H1 (cell line): ENCODE measurements at regions not wholly inside any gene's neighbourhood (a gene's known extent, or its start where the extent isn't known, plus 50 kb on each side); places are given as distances from the start of the nearest gene placed in this dataset.

Source experiments
- CTCF ChIA-PET: fragments of 300-600 bp; sonication (Branson Sonifier 250); formaldehyde crosslinking; loops from one replicate; lab custom pipeline; 2021; ENCODE audit not compliant: partially characterized antibody; lab: Charles Lee
- POLR2A ChIA-PET: fragments of 300-600 bp; sonication (Branson Sonifier 250); formaldehyde crosslinking; loops from one replicate; lab custom pipeline; 2021; ENCODE audit warnings: inconsistent platforms; ENCODE audit not compliant: partially characterized antibody; lab: Charles Lee
- DNase-seq, 2 experiments: peaks; one replicate each; pipeline versions ENCODE4 v3.0.0 to v3.0.0-alpha.2; 2010 to 2022; ENCODE audit warnings: low spot score in 2 of 2, low read depth in 1 of 2, mixed read lengths in 1 of 2
- FAIRE-seq: peaks from 2 replicates; lab custom pipeline; 2011; peaks lifted over from hg19 to GRCh38; lab: Jason Lieb, UNC
- H2AFZ ChIP-seq: 2 replicates; pipeline ENCODE4 v1.8.1; 2012; ENCODE audit warnings: low read length, inconsistent platforms
- H2AK5ac ChIP-seq: 2 replicates; pipeline ENCODE4 v1.6.1; 2013; ENCODE audit warnings: low read depth, low read length
- H2BK120ac ChIP-seq: replicated peaks from 2 replicates; pipeline ENCODE3; 2013; ENCODE audit warnings: low read depth, low read length, inconsistent platforms
- H2BK12ac ChIP-seq: 2 replicates; pipeline ENCODE4 v1.6.1; 2013; ENCODE audit warnings: low read depth, low read length
- H2BK15ac ChIP-seq: 2 replicates; pipeline ENCODE4 v1.6.1; 2013; ENCODE audit warnings: low read length
- H2BK20ac ChIP-seq: 2 replicates; pipeline ENCODE4 v1.6.1; 2013; ENCODE audit warnings: low read length
- H2BK5ac ChIP-seq: 2 replicates; pipeline ENCODE4 v1.6.1; 2013; ENCODE audit warnings: low read depth, low read length
- H3K14ac ChIP-seq: 2 replicates; pipeline ENCODE4 v1.6.1; 2013; ENCODE audit warnings: inconsistent platforms; ENCODE audit not compliant: insufficient read length
- H3K18ac ChIP-seq: 2 replicates; pipeline ENCODE4 v1.6.1; 2013; ENCODE audit warnings: low read length; ENCODE audit errors: extremely low read depth
- H3K23ac ChIP-seq: 2 replicates; pipeline ENCODE4 v1.6.1; 2013; ENCODE audit warnings: inconsistent platforms; ENCODE audit not compliant: insufficient read length
- H3K23me2 ChIP-seq: 2 replicates; pipeline ENCODE4 v1.6.1; 2013; ENCODE audit warnings: low read depth, low read length
- H3K27ac ChIP-seq: 2 replicates; pipeline ENCODE4 v1.6.1; 2011; ENCODE audit warnings: low read depth, low read length, inconsistent platforms
- H3K27me3 ChIP-seq, 4 experiments: replicated peaks in 1 of 4; 1 replicate in 1 of 4; 2 replicates in 3 of 4; pipeline versions ENCODE4 v1.6.1 to v1.8.1; 2011 to 2013; ENCODE audit warnings: low read length in 3 of 4, mild to moderate bottlenecking in 3 of 4, inconsistent platforms in 2 of 4, mixed read lengths in 2 of 4, moderate library complexity in 1 of 4; ENCODE audit not compliant: control insufficient read depth in 3 of 4, insufficient read depth in 3 of 4; ENCODE audit errors: extremely low read depth in 1 of 4
- H3K36me3 ChIP-seq, 4 experiments: 2 replicates each; pipeline versions ENCODE4 v1.6.1 to v1.8.1; 2011 to 2013; ENCODE audit warnings: mild to moderate bottlenecking in 4 of 4, low read length in 3 of 4, moderate library complexity in 2 of 4, control low read depth in 1 of 4, inconsistent platforms in 1 of 4; ENCODE audit not compliant: insufficient read depth in 4 of 4, control insufficient read depth in 2 of 4
- H3K4ac ChIP-seq: replicated peaks from 2 replicates; pipeline ENCODE3; 2013; ENCODE audit warnings: low read length, low read depth, mixed read lengths, inconsistent platforms; ENCODE audit not compliant: insufficient read length
- H3K4me1 ChIP-seq, 4 experiments: replicated peaks in 1 of 4; 1 replicate in 1 of 4; 2 replicates in 3 of 4; pipeline versions ENCODE4 v1.6.1 to v1.8.1; 2011 to 2013; ENCODE audit warnings: low read length in 3 of 4, inconsistent platforms in 2 of 4, mixed read lengths in 1 of 4; ENCODE audit not compliant: insufficient read depth in 4 of 4, control insufficient read depth in 3 of 4
- H3K4me2 ChIP-seq, 2 experiments: 2 replicates each; pipeline versions ENCODE4 v1.6.1 to v1.8.1; 2011 to 2013; ENCODE audit warnings: low read depth in 2 of 2, low read length in 2 of 2, control low read depth in 1 of 2, inconsistent platforms in 1 of 2, mild to moderate bottlenecking in 1 of 2; ENCODE audit not compliant: insufficient read depth in 1 of 2
- H3K4me3 ChIP-seq, 4 experiments: fragments of 200-600, 300-600 bp in 1 of 4; sonication (generic), shearing (Covaris generic), sonication (Bioruptor Twin) in 1 of 4; 2 replicates each; pipeline versions ENCODE4 v1.5.1 to v1.8.1; 2011 to 2016; ENCODE audit warnings: low read length in 4 of 4, low read depth in 3 of 4, control low read depth in 2 of 4, inconsistent platforms in 2 of 4, mild to moderate bottlenecking in 2 of 4, mixed read lengths in 1 of 4, moderate library complexity in 1 of 4; ENCODE audit not compliant: insufficient read depth in 2 of 4; ENCODE audit errors: extremely low read depth in 1 of 4
- H3K56ac ChIP-seq: replicated peaks from 2 replicates; pipeline ENCODE3; 2013; ENCODE audit warnings: low read depth, mild to moderate bottlenecking, mixed read lengths, low read length, inconsistent platforms; ENCODE audit not compliant: insufficient read length
- H3K79me1 ChIP-seq: 2 replicates; pipeline ENCODE4 v1.6.1; 2013; ENCODE audit warnings: low read depth, low read length, control low read depth
- H3K79me2 ChIP-seq, 2 experiments: 2 replicates each; pipeline versions ENCODE4 v1.6.1 to v1.8.1; 2012 to 2013; ENCODE audit warnings: low read length in 2 of 2, mild to moderate bottlenecking in 2 of 2, inconsistent platforms in 1 of 2; ENCODE audit not compliant: insufficient read depth in 2 of 2, control insufficient read depth in 1 of 2
- H3K9ac ChIP-seq, 4 experiments: replicated peaks in 1 of 4; 1 replicate in 1 of 4; 2 replicates in 3 of 4; pipeline versions ENCODE4 v1.6.1 to v1.8.1; 2011 to 2013; ENCODE audit warnings: low read depth in 3 of 4, low read length in 3 of 4, control low read depth in 2 of 4, mild to moderate bottlenecking in 2 of 4, moderate library complexity in 2 of 4, inconsistent platforms in 1 of 4; ENCODE audit errors: extremely low read depth in 1 of 4
- H3K9me3 ChIP-seq, 2 experiments: 2 replicates each; pipeline versions ENCODE4 v1.6.1 to v1.8.1; 2012 to 2013; ENCODE audit warnings: mild to moderate bottlenecking in 2 of 2, moderate library complexity in 2 of 2, control low read depth in 1 of 2, inconsistent platforms in 1 of 2, low read depth in 1 of 2, low read length in 1 of 2, mixed read lengths in 1 of 2; ENCODE audit not compliant: insufficient read depth in 2 of 2
- H4K20me1 ChIP-seq, 2 experiments: replicated peaks in 1 of 2; 2 replicates each; pipeline versions ENCODE3 to v1.8.1; 2011 to 2013; ENCODE audit warnings: inconsistent platforms in 2 of 2, low read length in 2 of 2, mild to moderate bottlenecking in 1 of 2; ENCODE audit not compliant: insufficient read depth in 2 of 2, control insufficient read depth in 1 of 2
- H4K5ac ChIP-seq: 2 replicates; pipeline ENCODE4 v1.6.1; 2013; ENCODE audit warnings: low read length, low read depth, mixed read lengths, inconsistent platforms; ENCODE audit not compliant: insufficient read length
- H4K8ac ChIP-seq: 2 replicates; pipeline ENCODE4 v1.8.0; 2013; ENCODE audit warnings: mild to moderate bottlenecking, moderate library complexity, low read length, inconsistent platforms; ENCODE audit not compliant: insufficient read depth; ENCODE audit errors: extremely low read depth
- H4K91ac ChIP-seq: replicated peaks from 2 replicates; pipeline ENCODE3; 2013; ENCODE audit warnings: low read length, mixed read lengths, inconsistent platforms; ENCODE audit not compliant: insufficient read length
- BCL11A ChIP-seq, 2 experiments: IDR thresholded peaks; one replicate each; pipeline ENCODE4 v1.6.1; 2011; ENCODE audit warnings: low read depth in 2 of 2, low read length in 2 of 2, mild to moderate bottlenecking in 2 of 2
- CTCF ChIP-seq, 3 experiments: IDR thresholded peaks; 1 replicate in 2 of 3; 2 replicates in 1 of 3; pipeline versions ENCODE4 v1.5.1 to v1.6.1; 2011; ENCODE audit warnings: low read length in 3 of 3, mild to moderate bottlenecking in 3 of 3, inconsistent platforms in 2 of 3, low read depth in 1 of 3, moderate library complexity in 1 of 3; ENCODE audit not compliant: insufficient read depth in 1 of 3; ENCODE audit errors: control extremely low read depth in 1 of 3
- FOSL1 ChIP-seq: IDR thresholded peaks from 2 replicates; pipeline ENCODE4 v1.6.1; 2011; ENCODE audit warnings: mild to moderate bottlenecking, low read depth, low read length, moderate library complexity; ENCODE audit not compliant: insufficient read depth
- RXRA ChIP-seq: IDR thresholded peaks from 2 replicates; pipeline ENCODE4 v1.6.1; 2011; ENCODE audit warnings: low read depth, mild to moderate bottlenecking, low read length, moderate library complexity; ENCODE audit not compliant: insufficient read depth
- WGBS, 2 experiments: shearing (Covaris generic) in 1 of 2; methylation state at CpG; one replicate each; pipeline versions ENCODE4 v1.1.6 to v1.1.7; 2013 to 2015; ENCODE audit warnings: low lambda C conversion rate in 2 of 2, mixed read lengths in 2 of 2, inconsistent platforms in 1 of 2, low coverage in 1 of 2, missing lambda C conversion rate in 1 of 2; ENCODE audit not compliant: insufficient replicate concordance in 2 of 2, insufficient coverage in 1 of 2, insufficient read length in 1 of 2; ENCODE audit errors: extremely low coverage in 1 of 2, missing lambda C conversion rate in 1 of 2; 5-methylcytosine and 5-hydroxymethylcytosine counted together

- H3K14ac ChIP-seq, result no peak overlapping the region
- no peak overlapping the region for H3K23ac ChIP-seq
- no peak overlapping the region for H4K91ac ChIP-seq
- H3K27ac ChIP-seq, result no peak overlapping the region
- peaks cover 0 to 1% (median 0%) of the 10 kb centered on the region in 4 experiments; a peak in 1 of 7 replicates for H3K27me3 ChIP-seq
- no peak overlapping the region for H3K9ac ChIP-seq
- H3K79me2 ChIP-seq, result no peaks in the 10 kb centered on the region
- CTCF ChIA-PET, result interaction anchor here (1.0 to 1.7 kb wide), 6 partner anchors 10 to 48 kb away, joined by 3 to 5 read pairs (median 4); no protein-coding TSS in a partner anchor
- H4K8ac ChIP-seq, result no peak overlapping the region
- POLR2A ChIA-PET, result interaction anchor here (0.6 to 0.9 kb wide), 2 partner anchors 36 to 102 kb away, joined by 3 read pairs; no protein-coding TSS in a partner anchor
- H3K4ac ChIP-seq, result no peak overlapping the region
- DNase-seq, result no peak
- no peaks in the 10 kb centered on the region for H3K9me3 ChIP-seq
- WGBS, 2 experiments, result 89% methylated on average over 1 of the region's 1 CpG; no CpG with 5 or more reads in 1 of the 2 experiments
- no peak overlapping the region for H2BK15ac ChIP-seq
- no peak overlapping the region for H3K4me3 ChIP-seq
- TF ChIP-seq RXRA (no peak), FOSL1 (no peak), BCL11A (IDR thresholded peaks at IDR 0.05; ENCODE audit: low read depth in 2 of 2, low read length in 2 of 2) (no peak), CTCF (IDR thresholded peaks at IDR 0.05; ENCODE audit: control extremely low read depth in 1 of 3, insufficient read depth in 1 of 3, low read depth in 1 of 3, low read length in 3 of 3) (peak in 1 of 3 experiments; percentile 4; a peak in 1 of 4 replicates)
- TF ChIP-seq, all 59 proteins: peak for 1
- H2BK20ac ChIP-seq, result no peak overlapping the region
- H2AFZ ChIP-seq, result no peak overlapping the region
- H2BK5ac ChIP-seq, result no peak overlapping the region
- H3K79me1 ChIP-seq, result no peaks in the 10 kb centered on the region
- H3K4me1 ChIP-seq, result peaks cover 0 to 7% (median 2%) of the 10 kb centered on the region in 4 experiments; a peak in 2 of 7 replicates
- no peak overlapping the region for H2BK120ac ChIP-seq
- no peaks in the 10 kb centered on the region for H3K36me3 ChIP-seq
- H4K5ac ChIP-seq, result no peak overlapping the region
- H3K18ac ChIP-seq, result no peak overlapping the region
- no peak overlapping the region for H2AK5ac ChIP-seq
- H4K20me1 ChIP-seq, result no peaks in the 10 kb centered on the region
- no peak overlapping the region for H2BK12ac ChIP-seq
- no peak overlapping the region for H3K4me2 ChIP-seq
- peaks cover 6% of the 10 kb centered on the region; the same call in 1 of the 2 replicates for H3K23me2 ChIP-seq
- no peak for FAIRE-seq
- no peak overlapping the region for H3K56ac ChIP-seq
These were observed 138.0 kb downstream of the C12orf75 start for GRCh38 chr12:105468464-105468863.
